ENCODE measurements at regions not wholly inside any gene's neighbourhood (a gene's known extent, or its start where the extent isn't known, plus 50 kb on each side); places are given as distances from the start of the nearest gene placed in this dataset.

GRCh38 chr2:14148216-14148615, 484.3 kb upstream of the LRATD1 start:
- no peak overlapping the region for H3K4me3 ChIP-seq
- no peaks in the 10 kb centered on the region for H3K9me3 ChIP-seq
- H3K27me3 ChIP-seq = no peaks in the 10 kb centered on the region
- TF ChIP-seq, protein P1, sequence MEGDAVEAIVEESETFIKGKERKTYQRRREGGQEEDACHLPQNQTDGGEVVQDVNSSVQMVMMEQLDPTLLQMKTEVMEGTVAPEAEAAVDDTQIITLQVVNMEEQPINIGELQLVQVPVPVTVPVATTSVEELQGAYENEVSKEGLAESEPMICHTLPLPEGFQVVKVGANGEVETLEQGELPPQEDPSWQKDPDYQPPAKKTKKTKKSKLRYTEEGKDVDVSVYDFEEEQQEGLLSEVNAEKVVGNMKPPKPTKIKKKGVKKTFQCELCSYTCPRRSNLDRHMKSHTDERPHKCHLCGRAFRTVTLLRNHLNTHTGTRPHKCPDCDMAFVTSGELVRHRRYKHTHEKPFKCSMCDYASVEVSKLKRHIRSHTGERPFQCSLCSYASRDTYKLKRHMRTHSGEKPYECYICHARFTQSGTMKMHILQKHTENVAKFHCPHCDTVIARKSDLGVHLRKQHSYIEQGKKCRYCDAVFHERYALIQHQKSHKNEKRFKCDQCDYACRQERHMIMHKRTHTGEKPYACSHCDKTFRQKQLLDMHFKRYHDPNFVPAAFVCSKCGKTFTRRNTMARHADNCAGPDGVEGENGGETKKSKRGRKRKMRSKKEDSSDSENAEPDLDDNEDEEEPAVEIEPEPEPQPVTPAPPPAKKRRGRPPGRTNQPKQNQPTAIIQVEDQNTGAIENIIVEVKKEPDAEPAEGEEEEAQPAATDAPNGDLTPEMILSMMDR (IDR thresholded peaks at IDR 0.05) = no peak
- no peak for TF ChIP-seq EP300 (IDR thresholded peaks at IDR 0.05)
- TF ChIP-seq POLR2AphosphoS5 (IDR thresholded peaks at IDR 0.05) = no peak
- DNase-seq (ENCODE audit: low spot score in 2 of 2) = no peak
- H3K4me1 ChIP-seq = no peaks in the 10 kb centered on the region
- no peak overlapping the region for H3K27ac ChIP-seq
- H3K36me3 ChIP-seq = no peaks in the 10 kb centered on the region
- 24% methylated on average over 1 of the region's 1 CpG for WGBS

GRCh38 chr2:14157816-14158215, 474.7 kb upstream of the LRATD1 start:
- no peak for DNase-seq (ENCODE audit: low spot score in 2 of 2)
- Histone ChIP-seq H3K9me3 (no peaks in the 10 kb centered on the region), H3K36me3 (no peaks in the 10 kb centered on the region), H3K27ac (no peak overlapping the region), H3K27me3 (no peaks in the 10 kb centered on the region), H3K4me1 (no peaks in the 10 kb centered on the region), H3K4me3 (no peak overlapping the region)
- no peak for TF ChIP-seq EP300 (IDR thresholded peaks at IDR 0.05)
- no peak for TF ChIP-seq POLR2A (IDR thresholded peaks at IDR 0.05)
- TF ChIP-seq, protein P1 (IDR thresholded peaks at IDR 0.05) = no peak
- no peak for TF ChIP-seq POLR2AphosphoS5 (IDR thresholded peaks at IDR 0.05)

- no peak for TF ChIP-seq EP300 (IDR thresholded peaks at IDR 0.05)
- TF ChIP-seq, protein P1 (IDR thresholded peaks at IDR 0.05) = no peak
- no peak for TF ChIP-seq POLR2A (IDR thresholded peaks at IDR 0.05)
- no peak for TF ChIP-seq POLR2AphosphoS5 (IDR thresholded peaks at IDR 0.05)
- Histone ChIP-seq H3K36me3 (no peaks in the 10 kb centered on the region), H3K9me3 (peaks cover 4% of the 10 kb centered on the region), H3K4me1 (no peaks in the 10 kb centered on the region), H3K27me3 (no peaks in the 10 kb centered on the region), H3K4me3 (no peak overlapping the region), H3K27ac (no peak overlapping the region)
- DNase-seq (ENCODE audit: low spot score in 2 of 2) = no peak
- WGBS = 78% methylated on average over 3 of the region's 3 CpGs
Observed at GRCh38 chr2:14180333-14180732, 452.2 kb upstream of the LRATD1 start.

- no peaks in the 10 kb centered on the region for H3K36me3 ChIP-seq
- H3K9me3 ChIP-seq = peaks cover 4% of the 10 kb centered on the region
- DNase-seq (ENCODE audit: low spot score in 2 of 2) = no peak
- WGBS = 90% methylated on average over 7 of the region's 16 CpGs
- H3K4me1 ChIP-seq = no peaks in the 10 kb centered on the region
- H3K4me3 ChIP-seq = no peak overlapping the region
- H3K27ac ChIP-seq = no peak overlapping the region
- TF ChIP-seq, protein P1 (IDR thresholded peaks at IDR 0.05) = no peak
- no peak for TF ChIP-seq POLR2A (IDR thresholded peaks at IDR 0.05)
- TF ChIP-seq EP300 (IDR thresholded peaks at IDR 0.05) = no peak
- TF ChIP-seq POLR2AphosphoS5 (IDR thresholded peaks at IDR 0.05) = no peak
- H3K27me3 ChIP-seq = no peaks in the 10 kb centered on the region
Observed at GRCh38 chr2:14182227-14182946, 450.1 kb upstream of the LRATD1 start.

DNA sequence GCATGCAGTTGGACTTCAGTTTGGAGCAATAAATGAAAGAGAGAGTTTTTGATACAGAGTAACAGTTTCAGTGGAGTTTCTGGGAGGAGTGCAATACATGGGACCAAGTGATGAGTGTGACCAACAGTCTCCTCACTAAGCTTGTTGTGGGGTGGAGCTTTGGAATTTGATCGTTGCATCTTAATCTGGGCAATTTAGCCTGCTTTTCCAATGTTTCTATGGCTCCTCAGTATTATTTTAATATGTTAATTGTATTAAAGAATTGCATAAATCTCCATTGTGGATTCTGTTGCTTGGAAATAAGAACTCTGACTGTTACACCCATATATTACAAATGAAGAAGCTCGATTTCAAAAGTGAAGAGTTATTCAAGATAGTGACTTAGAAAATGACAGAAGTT, 446.6 kb upstream of the LRATD1 start:
- WGBS = 86% methylated on average over 2 of the region's 2 CpGs
- Histone ChIP-seq H3K27me3 (no peaks in the 10 kb centered on the region), H3K9me3 (peaks cover 4% of the 10 kb centered on the region), H3K4me3 (no peak overlapping the region), H3K36me3 (no peaks in the 10 kb centered on the region), H3K4me1 (no peaks in the 10 kb centered on the region), H3K27ac (no peak overlapping the region)
- TF ChIP-seq POLR2AphosphoS5 (IDR thresholded peaks at IDR 0.05) = no peak
- TF ChIP-seq EP300 (IDR thresholded peaks at IDR 0.05) = no peak
- TF ChIP-seq POLR2A (IDR thresholded peaks at IDR 0.05) = no peak
- TF ChIP-seq, protein P1 (IDR thresholded peaks at IDR 0.05) = no peak
- no peak for DNase-seq (ENCODE audit: low spot score in 2 of 2)

Data from suprapubic skin (tissue), 4 donors.